Cardiac muscle cell (in vitro differentiated cells and primary cell): ENCODE measurements at regions not wholly inside any gene's neighbourhood (a gene's known extent, or its start where the extent isn't known, plus 50 kb on each side); places are given as distances from the start of the nearest gene placed in this dataset.
A peak's percentile ranks its signal among the peaks of the same experiment; 100 is the strongest.
"Not testable (repeated sequence)": the region's sequence is repeated elsewhere in the genome, so short reads cannot be mapped to it uniquely, and the experiment has no call there.

ENCODE experiments used
- DNase-seq, 2 donors: peaks; one replicate each; pipeline versions ENCODE4 v3.0.0 to v3.0.0-alpha.2; 2010 to 2017; ENCODE audit warnings: low read depth in 1 of 2, low spot score in 1 of 2
- H3K27ac ChIP-seq: fragments of 200-600 bp; sonication (generic); 2 replicates; pipeline ENCODE4 v1.5.1; 2016
- H3K27me3 ChIP-seq: fragments of 200-600 bp; sonication (generic); 2 replicates; pipeline ENCODE4 v1.6.0; 2016; ENCODE audit warnings: control low read depth
- H3K36me3 ChIP-seq: fragments of 200-600 bp; sonication (generic); 2 replicates; pipeline ENCODE4 v1.5.1; 2016; ENCODE audit warnings: control low read depth
- H3K4me1 ChIP-seq: fragments of 200-600 bp; sonication (generic); 2 replicates; pipeline ENCODE4 v1.8.1; 2017; ENCODE audit warnings: low read depth, mild to moderate bottlenecking, mixed run types
- H3K4me3 ChIP-seq: fragments of 200-600 bp; sonication (generic); 2 replicates; pipeline ENCODE4 v1.5.1; 2016; ENCODE audit warnings: mild to moderate bottlenecking
- H3K9me3 ChIP-seq: fragments of 200-600 bp; sonication (generic); 2 replicates; pipeline ENCODE4 v1.5.1; 2017; ENCODE audit warnings: low read depth, mild to moderate bottlenecking, control low read depth
- TF ChIP-seq, protein P1 (sequence below): IDR thresholded peaks from 2 replicates; pipeline ENCODE4 v1.5.1; 2012; ENCODE audit warnings: low read depth, mild to moderate bottlenecking, low read length

DNA sequence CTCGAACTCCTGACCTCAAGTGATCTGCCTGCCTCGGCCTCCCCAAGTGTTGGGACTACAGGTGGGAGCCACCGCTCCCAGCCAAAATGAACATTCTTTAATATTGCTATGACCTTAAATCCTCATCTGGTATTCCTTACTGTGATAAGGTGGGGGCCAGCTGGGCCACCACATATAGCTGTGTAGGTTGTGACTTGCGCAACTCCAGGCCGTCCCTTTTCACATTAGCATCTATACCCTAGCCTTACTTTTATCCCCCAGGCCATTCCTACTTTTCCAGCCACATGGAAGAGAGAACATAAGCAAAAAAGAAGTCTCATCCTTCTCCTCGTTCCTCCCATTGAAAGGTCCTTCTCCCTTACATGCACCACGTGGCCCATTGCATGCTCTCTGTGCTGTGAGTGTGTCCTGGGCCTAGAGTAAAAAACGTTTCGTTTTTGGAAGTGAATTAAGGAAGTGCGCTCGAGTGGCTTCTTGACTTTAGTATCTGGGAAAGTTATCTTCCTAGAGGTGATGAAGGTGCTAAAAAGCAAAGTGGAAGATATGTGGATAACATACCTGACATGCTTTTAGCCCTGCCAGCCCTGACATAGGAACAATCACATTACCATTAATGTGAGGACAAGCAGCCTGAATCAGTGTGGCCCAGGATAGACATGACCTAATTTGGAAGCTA, 56.8 kb upstream of the KIF13A start:
- Histone ChIP-seq H3K27me3 (no peaks in the 10 kb centered on the region), H3K4me3 (no peak overlapping the region), H3K4me1 (peaks cover 18% of the 10 kb centered on the region), H3K36me3 (no peaks in the 10 kb centered on the region), H3K27ac (peak overlapping the region; percentile 88), H3K9me3 (no peaks in the 10 kb centered on the region)
- peak in 1 of 2 donors; percentile 43 for DNase-seq
- TF ChIP-seq, protein P1, sequence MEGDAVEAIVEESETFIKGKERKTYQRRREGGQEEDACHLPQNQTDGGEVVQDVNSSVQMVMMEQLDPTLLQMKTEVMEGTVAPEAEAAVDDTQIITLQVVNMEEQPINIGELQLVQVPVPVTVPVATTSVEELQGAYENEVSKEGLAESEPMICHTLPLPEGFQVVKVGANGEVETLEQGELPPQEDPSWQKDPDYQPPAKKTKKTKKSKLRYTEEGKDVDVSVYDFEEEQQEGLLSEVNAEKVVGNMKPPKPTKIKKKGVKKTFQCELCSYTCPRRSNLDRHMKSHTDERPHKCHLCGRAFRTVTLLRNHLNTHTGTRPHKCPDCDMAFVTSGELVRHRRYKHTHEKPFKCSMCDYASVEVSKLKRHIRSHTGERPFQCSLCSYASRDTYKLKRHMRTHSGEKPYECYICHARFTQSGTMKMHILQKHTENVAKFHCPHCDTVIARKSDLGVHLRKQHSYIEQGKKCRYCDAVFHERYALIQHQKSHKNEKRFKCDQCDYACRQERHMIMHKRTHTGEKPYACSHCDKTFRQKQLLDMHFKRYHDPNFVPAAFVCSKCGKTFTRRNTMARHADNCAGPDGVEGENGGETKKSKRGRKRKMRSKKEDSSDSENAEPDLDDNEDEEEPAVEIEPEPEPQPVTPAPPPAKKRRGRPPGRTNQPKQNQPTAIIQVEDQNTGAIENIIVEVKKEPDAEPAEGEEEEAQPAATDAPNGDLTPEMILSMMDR, result no peak

GRCh38 chr6:18042536-18043145, 55.2 kb upstream of the KIF13A start:
- peaks cover 18% of the 10 kb centered on the region for H3K4me1 ChIP-seq
- no peaks in the 10 kb centered on the region for H3K27me3 ChIP-seq
- H3K4me3 ChIP-seq, result no peak overlapping the region
- TF ChIP-seq, protein P1, result no peak
- no peak for DNase-seq
- H3K9me3 ChIP-seq, result no peaks in the 10 kb centered on the region
- no peak overlapping the region for H3K27ac ChIP-seq
- H3K36me3 ChIP-seq, result no peaks in the 10 kb centered on the region

DNA sequence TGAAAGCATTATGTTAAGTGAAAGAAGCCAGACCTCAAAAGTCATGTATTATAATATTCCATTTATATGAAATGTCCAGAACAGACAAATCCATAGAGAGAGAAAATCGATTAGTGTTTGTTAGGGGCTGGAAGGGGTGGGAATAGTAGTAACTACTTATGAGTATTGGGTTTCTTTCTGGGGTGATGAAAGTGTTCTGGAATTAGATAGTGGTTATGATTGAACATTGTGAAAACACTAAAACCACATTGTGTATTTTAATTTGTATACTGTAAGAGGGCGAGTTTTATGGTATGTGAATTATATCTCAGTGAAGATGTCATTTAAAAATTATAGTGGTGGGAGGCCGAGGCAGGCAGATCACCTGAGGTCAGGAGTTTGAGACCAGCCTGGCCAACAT, 52.0 kb upstream of the KIF13A start:
- Histone ChIP-seq H3K27me3 (no peaks in the 10 kb centered on the region), H3K4me3 (no peak overlapping the region), H3K27ac (no peak overlapping the region), H3K4me1 (peaks cover 6% of the 10 kb centered on the region), H3K36me3 (no peaks in the 10 kb centered on the region), H3K9me3 (no peaks in the 10 kb centered on the region)
- TF ChIP-seq, protein P1, result no peak
- no peak for DNase-seq

GRCh38 chr6:18038235-18038634, 50.8 kb upstream of the KIF13A start:
- not testable (repeated sequence) for H3K27me3 ChIP-seq, H3K4me3 ChIP-seq, H3K4me1 ChIP-seq, DNase-seq, H3K9me3 ChIP-seq, H3K36me3 ChIP-seq, H3K27ac ChIP-seq
